HepG2 (cell line): ENCODE measurements at regions not wholly inside any gene's neighbourhood (a gene's known extent, or its start where the extent isn't known, plus 50 kb on each side); places are given as distances from the start of the nearest gene placed in this dataset.

Experiments
- ATAC-seq: fragments of 200-7000 bp; cut with Tn5 transposase; 3 replicates; pipeline ENCODE4 v1.9.1; 2020; ENCODE audit warnings: mild to moderate bottlenecking, moderate library complexity
- BruUV-seq: library from RNA; stranded (reverse); fragments of 400-500 nt; replicated peaks from 2 replicates; lab custom pipeline; 2021; lab: Mats Ljungman, UMichigan
- CTCF ChIA-PET: fragments of 300-600 bp; formaldehyde crosslinking; extraction: SDS; loops from one replicate; lab custom pipeline; 2021; ENCODE audit warnings: low total read pairs, inconsistent platforms, low intra/inter-chr PET ratio; lab: Yijun Ruan, JAX
- POLR2A ChIA-PET: fragments of 350-600 bp; sonication (Branson Sonifier 250); formaldehyde crosslinking; loops from one replicate; lab custom pipeline; 2020; ENCODE audit warnings: antibody characterized with exemption, inconsistent platforms; lab: Yijun Ruan, JAX
- DNase-seq: peaks from one replicate; pipeline ENCODE4 v3.0.0-alpha.2; 2015; ENCODE audit warnings: low spot score
- FAIRE-seq: peaks from 3 replicates; lab custom pipeline; 2011; peaks lifted over from hg19 to GRCh38; lab: Jason Lieb, UNC
- H2AFZ ChIP-seq: one replicate; pipeline ENCODE4 v1.6.1; 2011; ENCODE audit warnings: low read length, inconsistent platforms
- H3K27ac ChIP-seq: fragments of 300-600 bp; 3 replicates; pipeline ENCODE4 v1.8.0; 2011; ENCODE audit warnings: mixed run types, mild to moderate bottlenecking, mixed read lengths, low read length, inconsistent platforms; ENCODE audit not compliant: insufficient read depth; ENCODE audit errors: extremely low read length
- H3K27me3 ChIP-seq, 2 experiments: fragments of 200-600 bp in 1 of 2; 2 replicates in 1 of 2; 3 replicates in 1 of 2; pipeline versions ENCODE4 v1.6.0 to v1.8.0; 2011; ENCODE audit warnings: low read length in 2 of 2, mild to moderate bottlenecking in 2 of 2, moderate library complexity in 2 of 2, inconsistent platforms in 1 of 2; ENCODE audit not compliant: insufficient read depth in 2 of 2, control insufficient read depth in 1 of 2
- H3K36me3 ChIP-seq, 2 experiments: fragments of 200-600 bp in 1 of 2; replicated peaks in 1 of 2; 2 replicates in 1 of 2; 3 replicates in 1 of 2; pipeline versions ENCODE4 v1.5.1 to v1.8.0; 2011; ENCODE audit warnings: low read length in 2 of 2, inconsistent platforms in 1 of 2; ENCODE audit not compliant: insufficient read depth in 2 of 2, control insufficient read depth in 1 of 2
- H3K4me1 ChIP-seq: 2 replicates; pipeline ENCODE4 v1.5.1; 2012; ENCODE audit warnings: low read length, inconsistent platforms; ENCODE audit not compliant: insufficient read depth
- H3K4me2 ChIP-seq: 2 replicates; pipeline ENCODE4 v1.6.0; 2011; ENCODE audit warnings: low read depth, low read length, inconsistent platforms
- H3K4me3 ChIP-seq, 3 experiments: fragments of 200-600 bp in 1 of 3; sonication (generic), shearing (Covaris generic) in 1 of 3; replicated peaks in 1 of 3; 2 replicates each; pipeline ENCODE4 v1.5.1; 2011 to 2016; ENCODE audit warnings: low read length in 3 of 3, inconsistent platforms in 2 of 3, low read depth in 2 of 3, mild to moderate bottlenecking in 2 of 3, control low read depth in 1 of 3, mixed read lengths in 1 of 3; ENCODE audit not compliant: insufficient read depth in 1 of 3
- H3K79me2 ChIP-seq: one replicate; pipeline ENCODE4 v1.6.1; 2011; ENCODE audit warnings: low read length, inconsistent platforms; ENCODE audit not compliant: insufficient read depth
- H3K9ac ChIP-seq: 2 replicates; pipeline ENCODE4 v1.6.0; 2011; ENCODE audit warnings: mild to moderate bottlenecking, low read depth, low read length, inconsistent platforms; ENCODE audit not compliant: insufficient read depth
- H3K9me3 ChIP-seq: 2 replicates; pipeline ENCODE4 v1.5.1; 2012; ENCODE audit warnings: mild to moderate bottlenecking, low read length
- H4K20me1 ChIP-seq: 2 replicates; pipeline ENCODE4 v1.6.0; 2011; ENCODE audit warnings: inconsistent platforms, mild to moderate bottlenecking, low read length, moderate library complexity; ENCODE audit not compliant: insufficient read depth
- CBX1 ChIP-seq: IDR thresholded peaks from one replicate; pipeline ENCODE4 v1.6.1; 2016; ENCODE audit warnings: antibody characterized with exemption, low read depth
- CENPX ChIP-seq: sonication (generic); formaldehyde crosslinking; IDR thresholded peaks from 2 replicates; pipeline ENCODE4 v1.9.0; 2021; ENCODE audit warnings: mild to moderate bottlenecking, missing genetic modification reagents, moderate library complexity
- CHD2 ChIP-seq: IDR thresholded peaks from 2 replicates; pipeline ENCODE4 v1.6.1; 2011; ENCODE audit warnings: low read depth, low read length, improper control_type of control experiment
- ETV6 ChIP-seq: sonication (generic); formaldehyde crosslinking; conservative IDR thresholded peaks from 2 replicates; pipeline ENCODE4 v1.4.0; 2020; ENCODE audit warnings: missing genetic modification reagents
- HMGA1 ChIP-seq: sonication (generic); formaldehyde crosslinking; conservative IDR thresholded peaks from 2 replicates; pipeline ENCODE4 v1.4.0; 2020; ENCODE audit warnings: missing genetic modification reagents
- MXD4 ChIP-seq: IDR thresholded peaks from 2 replicates; pipeline ENCODE4 v1.6.1; 2016; ENCODE audit warnings: mild to moderate bottlenecking, missing biosample characterization, missing genetic modification reagents
- NCOA5 ChIP-seq: sonication (generic); formaldehyde crosslinking; IDR thresholded peaks from 2 replicates; pipeline ENCODE4 v1.4.0; 2020; ENCODE audit warnings: missing genetic modification reagents
- NFE2L1 ChIP-seq: sonication (generic); formaldehyde crosslinking; IDR thresholded peaks from 2 replicates; pipeline ENCODE4 v1.4.0; 2020; ENCODE audit warnings: missing genetic modification reagents, mild to moderate bottlenecking, borderline replicate concordance
- SYNCRIP ChIP-seq: fragments of 200-400 bp; formaldehyde crosslinking; IDR thresholded peaks from 2 replicates; pipeline ENCODE4 v1.6.1; 2018; ENCODE audit warnings: mild to moderate bottlenecking, low read depth, low read length; ENCODE audit not compliant: insufficient read depth
- ZNF24 ChIP-seq: fragments of 450-650 bp; IDR thresholded peaks from 2 replicates; pipeline ENCODE4 v1.6.1; 2017; ENCODE audit warnings: antibody characterized with exemption, mild to moderate bottlenecking
- ZNF382 ChIP-seq: sonication (generic); formaldehyde crosslinking; IDR thresholded peaks from 2 replicates; pipeline ENCODE4 v1.5.0; 2020; ENCODE audit warnings: missing genetic modification reagents, mild to moderate bottlenecking, borderline replicate concordance
- WGBS: methylation state at CpG from one replicate; pipeline ENCODE4 v1.1.6; 2017; ENCODE audit warnings: low lambda C conversion rate; 5-methylcytosine and 5-hydroxymethylcytosine counted together
- in situ Hi-C: cut with HindIII; loops from 2 replicates; pipeline ENCODE4 v1.10.0; 2017; ENCODE audit warnings: low pct_unique_long_range_greater_than_20kb; ENCODE audit not compliant: extremely low pct_ligation_motif_present
- intact Hi-C: fragments of 100-400 bp; cut with micrococcal nuclease; formaldehyde crosslinking; loops from one replicate; pipeline ENCODE4 v1.10.0; 2022; ENCODE audit not compliant: unreplicated experiment
- TF ChIP-seq, protein P1 (sequence below): sonication (generic); formaldehyde crosslinking; IDR thresholded peaks from 2 replicates; pipeline ENCODE4 v1.4.0; 2020; ENCODE audit warnings: mild to moderate bottlenecking, low read depth, missing genetic modification reagents
- TF ChIP-seq, protein P2 (sequence below): sonication (generic); formaldehyde crosslinking; IDR thresholded peaks from 2 replicates; pipeline ENCODE4 v1.5.1; 2020; ENCODE audit warnings: mild to moderate bottlenecking, missing genetic modification reagents, borderline replicate concordance
- TF ChIP-seq, protein P3 (sequence below): sonication (generic); formaldehyde crosslinking; IDR thresholded peaks from 2 replicates; pipeline ENCODE4 v1.5.0; 2020; ENCODE audit warnings: missing genetic modification reagents

DNA sequence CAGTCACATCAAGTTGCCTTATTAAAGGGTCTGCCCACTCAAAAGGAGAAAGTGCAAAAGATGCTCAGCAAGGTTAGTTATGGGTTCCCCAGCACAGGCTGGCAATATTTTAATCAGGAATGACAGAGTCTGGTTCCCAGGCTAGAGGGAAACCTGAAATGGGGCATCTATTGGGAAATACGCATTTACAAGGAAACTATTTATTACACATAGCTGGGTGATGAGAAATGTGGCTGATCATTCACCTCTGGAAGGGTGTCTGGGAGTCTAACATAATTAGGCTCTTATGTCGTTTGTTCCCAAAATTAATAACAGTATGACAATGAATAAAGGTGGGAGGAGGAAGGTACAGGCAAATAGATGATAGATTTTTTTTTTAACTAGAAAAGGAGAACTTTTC is 314.7 kb downstream of the ENC1 start (continued):
- TF ChIP-seq, protein P1, sequence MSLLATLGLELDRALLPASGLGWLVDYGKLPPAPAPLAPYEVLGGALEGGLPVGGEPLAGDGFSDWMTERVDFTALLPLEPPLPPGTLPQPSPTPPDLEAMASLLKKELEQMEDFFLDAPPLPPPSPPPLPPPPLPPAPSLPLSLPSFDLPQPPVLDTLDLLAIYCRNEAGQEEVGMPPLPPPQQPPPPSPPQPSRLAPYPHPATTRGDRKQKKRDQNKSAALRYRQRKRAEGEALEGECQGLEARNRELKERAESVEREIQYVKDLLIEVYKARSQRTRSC (CRISPR knock-in tag), result no peak
- no peak for TF ChIP-seq ETV6

DNA sequence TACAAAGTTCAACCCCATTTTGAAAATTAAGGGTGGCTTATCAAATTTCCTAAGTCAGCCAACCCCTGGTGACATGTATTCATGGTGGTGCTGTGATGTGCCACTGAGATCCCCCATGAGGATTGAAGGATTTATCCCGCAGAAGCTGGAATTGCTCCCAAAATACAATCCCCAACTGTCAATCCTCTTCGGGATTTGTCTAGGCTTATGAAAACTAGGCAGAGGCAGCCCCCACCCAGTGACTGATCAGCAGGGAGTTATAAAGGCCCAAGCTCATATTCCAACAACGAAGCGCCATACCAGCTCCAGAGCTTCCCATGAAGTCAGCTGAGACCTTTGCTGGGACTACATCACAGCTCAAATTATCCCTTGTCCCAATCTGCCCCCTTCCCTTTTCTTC is 316.0 kb downstream of the ENC1 start:
- CTCF ChIA-PET, result no interaction called here
- no TSS peak for BruUV-seq

DNA sequence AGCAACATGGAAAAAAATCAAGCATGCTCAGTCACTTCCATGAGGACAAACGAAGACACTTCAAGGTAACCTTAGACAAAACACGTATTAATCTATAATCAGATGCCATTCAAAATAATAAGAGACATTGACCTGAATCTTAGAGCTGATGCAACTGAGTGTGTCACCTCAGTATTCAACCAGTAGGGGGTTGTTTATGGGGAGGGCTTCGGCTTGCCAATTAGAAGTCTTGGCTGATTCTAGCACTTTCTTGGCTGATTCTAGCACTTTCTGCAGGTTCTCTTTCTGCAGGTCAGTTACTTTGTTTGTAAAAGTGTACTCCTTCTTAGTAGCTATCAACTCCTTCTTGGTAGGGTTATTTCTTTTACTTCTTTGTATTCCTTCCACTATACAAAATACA is 317.6 kb downstream of the ENC1 start:
- BruUV-seq, result no TSS peak
- WGBS, result 29% methylated on average over 3 of the region's 3 CpGs
- Histone ChIP-seq H2AFZ (no peak overlapping the region), H3K4me2 (no peak overlapping the region), H3K4me1 (peaks cover 10% of the 10 kb centered on the region), H4K20me1 (no peaks in the 10 kb centered on the region), H3K36me3 (no peaks in the 10 kb centered on the region), H3K27ac (no peak overlapping the region), H3K9me3 (no peaks in the 10 kb centered on the region), H3K9ac (no peak overlapping the region), H3K27me3 (peaks cover 2 to 14% of the 10 kb centered on the region in 2 experiments; a peak in 4 of 5 replicates), H3K79me2 (no peaks in the 10 kb centered on the region), H3K4me3 (no peak overlapping the region)
- FAIRE-seq (no peak), ATAC-seq (no peak), DNase-seq (no peak)
- CTCF ChIA-PET, result no interaction called here
- POLR2A ChIA-PET, result no interaction called here
- intact Hi-C loops, result no loop called here
- TF ChIP-seq, protein P2, sequence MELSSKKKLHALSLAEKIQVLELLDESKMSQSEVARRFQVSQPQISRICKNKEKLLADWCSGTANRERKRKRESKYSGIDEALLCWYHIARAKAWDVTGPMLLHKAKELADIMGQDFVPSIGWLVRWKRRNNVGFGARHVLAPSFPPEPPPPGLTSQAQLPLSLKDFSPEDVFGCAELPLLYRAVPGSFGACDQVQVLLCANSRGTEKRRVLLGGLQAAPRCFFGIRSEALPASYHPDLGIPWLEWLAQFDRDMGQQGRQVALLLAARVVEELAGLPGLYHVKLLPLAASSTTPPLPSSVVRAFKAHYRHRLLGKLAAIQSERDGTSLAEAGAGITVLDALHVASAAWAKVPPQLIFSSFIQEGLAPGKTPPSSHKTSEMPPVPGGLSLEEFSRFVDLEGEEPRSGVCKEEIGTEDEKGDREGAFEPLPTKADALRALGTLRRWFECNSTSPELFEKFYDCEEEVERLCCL (CRISPR knock-in tag), result no peak
- TF ChIP-seq, protein P3, sequence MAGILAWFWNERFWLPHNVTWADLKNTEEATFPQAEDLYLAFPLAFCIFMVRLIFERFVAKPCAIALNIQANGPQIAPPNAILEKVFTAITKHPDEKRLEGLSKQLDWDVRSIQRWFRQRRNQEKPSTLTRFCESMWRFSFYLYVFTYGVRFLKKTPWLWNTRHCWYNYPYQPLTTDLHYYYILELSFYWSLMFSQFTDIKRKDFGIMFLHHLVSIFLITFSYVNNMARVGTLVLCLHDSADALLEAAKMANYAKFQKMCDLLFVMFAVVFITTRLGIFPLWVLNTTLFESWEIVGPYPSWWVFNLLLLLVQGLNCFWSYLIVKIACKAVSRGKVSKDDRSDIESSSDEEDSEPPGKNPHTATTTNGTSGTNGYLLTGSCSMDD, result no peak
- TF ChIP-seq SYNCRIP, result no peak
- no peak for TF ChIP-seq ZNF382 (CRISPR knock-in tag)
- no peak for TF ChIP-seq NFE2L1 (CRISPR knock-in tag)
- no peak for TF ChIP-seq ZNF24
- in situ Hi-C loops, result no loop called here

More for the DNA sequence above, 316.0 kb downstream of the ENC1 start:
- WGBS, result 70% methylated on average over 2 of the region's 4 CpGs
- Histone ChIP-seq H2AFZ (no peak overlapping the region), H4K20me1 (no peaks in the 10 kb centered on the region), H3K4me3 (no peak overlapping the region), H3K27me3 (peaks cover 2 to 14% of the 10 kb centered on the region in 2 experiments; a peak in 4 of 5 replicates), H3K79me2 (no peaks in the 10 kb centered on the region), H3K9me3 (no peaks in the 10 kb centered on the region), H3K27ac (no peak overlapping the region), H3K4me2 (no peak overlapping the region), H3K4me1 (peaks cover 10% of the 10 kb centered on the region), H3K9ac (no peak overlapping the region), H3K36me3 (no peaks in the 10 kb centered on the region)
- ATAC-seq, result no peak
- POLR2A ChIA-PET, result no interaction called here
- FAIRE-seq, result no peak
- in situ Hi-C loops, result no loop called here
- intact Hi-C loops, result no loop called here
- no peak for TF ChIP-seq CHD2
- TF ChIP-seq CBX1, result no peak
- no peak for TF ChIP-seq NCOA5 (CRISPR knock-in tag)
- no peak for TF ChIP-seq MXD4 (CRISPR knock-in tag)
- TF ChIP-seq CENPX (CRISPR knock-in tag), result no peak
- TF ChIP-seq HMGA1, result no peak
- DNase-seq, result no peak
